ENCODE measurements at regions not wholly inside any gene's neighbourhood (a gene's known extent, or its start where the extent isn't known, plus 50 kb on each side); places are given as distances from the start of the nearest gene placed in this dataset.

GRCh38 chr9:88922091-88922490 lies 69.2 kb upstream of the S1PR3 start:
- TF ChIP-seq EZH2 (IDR thresholded peaks at IDR 0.05; ENCODE audit: borderline replicate concordance, low read length) (no peak), CTCF (IDR thresholded peaks at IDR 0.05; ENCODE audit: low read length) (no peak)

Data from OCI-LY1 (cell line).